OCI-LY7 (cell line): ENCODE measurements at regions not wholly inside any gene's neighbourhood (a gene's known extent, or its start where the extent isn't known, plus 50 kb on each side); places are given as distances from the start of the nearest gene placed in this dataset.

ENCODE experiments used
- BruUV-seq: library from RNA; stranded (reverse); fragments of 400-500 nt; replicated peaks from 2 replicates; lab custom pipeline; 2021; lab: Mats Ljungman, UMichigan
- CTCF ChIA-PET: fragments of 300-600 bp; sonication (Branson Sonifier 250); formaldehyde crosslinking; loops from one replicate; lab custom pipeline; 2022; ENCODE audit warnings: antibody characterized with exemption; ENCODE audit not compliant: unreplicated experiment; lab: Charles Lee
- POLR2A ChIA-PET: fragments of 300-600 bp; sonication (Branson Sonifier 250); formaldehyde crosslinking; loops from one replicate; lab custom pipeline; 2022; ENCODE audit warnings: antibody characterized with exemption; lab: Charles Lee
- DNase-seq: peaks from one replicate; pipeline ENCODE4 v3.0.0-alpha.2; 2015; ENCODE audit warnings: low spot score
- H2AFZ ChIP-seq: fragments of 200-600 bp; sonication (generic), shearing (Covaris generic); 2 replicates; pipeline ENCODE4 v1.6.1; 2014; ENCODE audit warnings: mild to moderate bottlenecking, antibody characterized with exemption, low read length, moderate library complexity
- H3K27ac ChIP-seq: fragments of 200-600 bp; sonication (generic); 2 replicates; pipeline ENCODE4 v1.5.1; 2014; ENCODE audit warnings: mixed run types, low read depth, mild to moderate bottlenecking, moderate library complexity, low read length, inconsistent platforms; ENCODE audit not compliant: poor library complexity, severe bottlenecking
- H3K36me3 ChIP-seq: fragments of 200-600 bp; sonication (generic); 2 replicates; pipeline ENCODE4 v1.6.1; 2014; ENCODE audit warnings: mild to moderate bottlenecking, antibody characterized with exemption, low read length, moderate library complexity, mixed read lengths; ENCODE audit not compliant: insufficient read depth
- H3K4me1 ChIP-seq: fragments of 200-600 bp; sonication (generic); 2 replicates; pipeline ENCODE4 v1.5.1; 2014; ENCODE audit warnings: mild to moderate bottlenecking, low read length; ENCODE audit not compliant: insufficient read depth, poor library complexity, severe bottlenecking
- H3K4me2 ChIP-seq: fragments of 200-600 bp; sonication (generic); 2 replicates; pipeline ENCODE4 v1.6.1; 2014; ENCODE audit warnings: mild to moderate bottlenecking, low read length
- H3K4me3 ChIP-seq: fragments of 200-600 bp; sonication (generic); 2 replicates; pipeline ENCODE4 v1.5.1; 2014; ENCODE audit warnings: mild to moderate bottlenecking, low read depth, low read length; ENCODE audit not compliant: poor library complexity, severe bottlenecking
- H3K79me2 ChIP-seq: fragments of 200-600 bp; sonication (generic); 2 replicates; pipeline ENCODE4 v1.6.1; 2016; ENCODE audit warnings: low read depth, mild to moderate bottlenecking, low read length, moderate library complexity, mixed read lengths; ENCODE audit not compliant: insufficient read depth
- H3K9me2 ChIP-seq: fragments of 200-600 bp; sonication (generic); 2 replicates; pipeline ENCODE4 v1.6.1; 2016; ENCODE audit warnings: mild to moderate bottlenecking, low read length, mixed read lengths; ENCODE audit not compliant: insufficient read depth
- H3K9me3 ChIP-seq: fragments of 200-600 bp; sonication (generic); 2 replicates; pipeline ENCODE4 v1.6.1; 2014; ENCODE audit warnings: mild to moderate bottlenecking, mixed run types, low read length, mixed read lengths
- H4K20me1 ChIP-seq: fragments of 200-600 bp; sonication (generic); 2 replicates; pipeline ENCODE4 v1.6.1; 2014; ENCODE audit warnings: mild to moderate bottlenecking, antibody characterized with exemption, low read length, moderate library complexity, mixed read lengths; ENCODE audit not compliant: insufficient read depth
- EZH2phosphoT487 ChIP-seq: fragments of 200-600 bp; sonication (generic); IDR thresholded peaks from 2 replicates; pipeline ENCODE4 v1.6.1; 2018; ENCODE audit warnings: low read depth, borderline replicate concordance, mild to moderate bottlenecking, mixed run types, antibody characterized with exemption, low read length, moderate library complexity, mixed read lengths
- intact Hi-C: fragments of 100-400 bp; cut with micrococcal nuclease; formaldehyde crosslinking; loops from one replicate; pipeline ENCODE4 v1.10.0; 2022; ENCODE audit not compliant: unreplicated experiment
- TF ChIP-seq, protein P1 (sequence below): fragments of 200-600 bp; sonication (generic); conservative IDR thresholded peaks from 2 replicates; pipeline ENCODE4 v1.5.1; 2014; ENCODE audit warnings: mild to moderate bottlenecking, antibody characterized with exemption, low read length, moderate library complexity, mixed read lengths

DNA sequence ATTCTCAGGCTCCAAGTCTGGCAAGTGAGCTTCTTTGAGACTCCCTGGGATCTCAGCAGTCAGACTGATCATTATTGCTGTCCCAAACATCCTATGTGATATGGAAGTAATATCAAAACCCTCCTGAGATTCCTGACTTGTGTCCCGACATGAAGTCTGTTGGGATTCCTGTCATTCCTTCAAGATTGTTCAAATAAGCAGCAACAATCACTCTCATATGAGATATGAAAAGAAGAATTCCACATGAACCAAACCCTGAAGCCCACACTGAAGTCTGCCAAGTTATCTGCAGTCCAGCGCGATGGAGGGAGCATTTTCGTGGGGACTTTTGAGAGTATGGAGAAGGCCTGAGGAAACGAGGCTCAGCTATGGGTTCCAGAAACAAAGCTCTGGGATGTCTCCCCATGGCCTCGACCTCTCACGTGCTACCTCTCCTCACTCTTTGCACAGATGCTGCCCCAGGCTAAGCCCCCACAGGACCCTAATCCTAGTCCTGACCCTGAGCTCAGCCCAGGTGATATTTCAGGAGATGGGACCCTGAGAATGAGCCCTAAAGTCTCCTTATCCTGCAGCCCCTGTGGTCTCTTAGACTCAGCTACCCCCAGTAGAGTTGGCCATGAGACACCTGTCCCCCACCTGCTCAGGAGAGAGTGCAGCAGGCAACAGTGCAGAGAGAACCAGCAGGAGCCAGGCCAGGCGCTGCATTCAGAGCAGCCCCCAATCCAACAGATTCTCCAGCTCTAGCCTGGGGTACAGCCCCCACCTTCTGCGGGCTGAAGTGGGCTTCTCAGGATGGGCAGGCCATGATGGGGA lies 100.2 kb downstream of the GGTLC2 start:
- no peaks in the 10 kb centered on the region for H3K79me2 ChIP-seq
- no peak for TF ChIP-seq EZH2phosphoT487
- TF ChIP-seq, protein P1, sequence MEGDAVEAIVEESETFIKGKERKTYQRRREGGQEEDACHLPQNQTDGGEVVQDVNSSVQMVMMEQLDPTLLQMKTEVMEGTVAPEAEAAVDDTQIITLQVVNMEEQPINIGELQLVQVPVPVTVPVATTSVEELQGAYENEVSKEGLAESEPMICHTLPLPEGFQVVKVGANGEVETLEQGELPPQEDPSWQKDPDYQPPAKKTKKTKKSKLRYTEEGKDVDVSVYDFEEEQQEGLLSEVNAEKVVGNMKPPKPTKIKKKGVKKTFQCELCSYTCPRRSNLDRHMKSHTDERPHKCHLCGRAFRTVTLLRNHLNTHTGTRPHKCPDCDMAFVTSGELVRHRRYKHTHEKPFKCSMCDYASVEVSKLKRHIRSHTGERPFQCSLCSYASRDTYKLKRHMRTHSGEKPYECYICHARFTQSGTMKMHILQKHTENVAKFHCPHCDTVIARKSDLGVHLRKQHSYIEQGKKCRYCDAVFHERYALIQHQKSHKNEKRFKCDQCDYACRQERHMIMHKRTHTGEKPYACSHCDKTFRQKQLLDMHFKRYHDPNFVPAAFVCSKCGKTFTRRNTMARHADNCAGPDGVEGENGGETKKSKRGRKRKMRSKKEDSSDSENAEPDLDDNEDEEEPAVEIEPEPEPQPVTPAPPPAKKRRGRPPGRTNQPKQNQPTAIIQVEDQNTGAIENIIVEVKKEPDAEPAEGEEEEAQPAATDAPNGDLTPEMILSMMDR: no peak
- H3K4me2 ChIP-seq: no peak overlapping the region
- POLR2A ChIA-PET: interaction anchor here (1.1 to 1.4 kb wide), 3 partner anchors 8 to 23 kb away, joined by 3 to 4 read pairs (median 3); no protein-coding TSS in a partner anchor
- BruUV-seq: no TSS peak
- no peak overlapping the region for H3K27ac ChIP-seq
- no peaks in the 10 kb centered on the region for H3K9me2 ChIP-seq
- DNase-seq: no peak
- intact Hi-C loops: loop anchor here (5.0 kb wide), 2 partner anchors 32 to 77 kb away; no protein-coding TSS in a partner anchor
- H3K4me1 ChIP-seq: peaks cover 32% of the 10 kb centered on the region
- H4K20me1 ChIP-seq: no peaks in the 10 kb centered on the region
- H3K9me3 ChIP-seq: no peaks in the 10 kb centered on the region
- H3K4me3 ChIP-seq: no peak overlapping the region
- no peaks in the 10 kb centered on the region for H3K36me3 ChIP-seq
- CTCF ChIA-PET: interaction anchor here (0.5 to 2.8 kb wide), 5 partner anchors 9 to 39 kb away, joined by 3 to 17 read pairs (median 8); no protein-coding TSS in a partner anchor
- no peak overlapping the region for H2AFZ ChIP-seq

DNA sequence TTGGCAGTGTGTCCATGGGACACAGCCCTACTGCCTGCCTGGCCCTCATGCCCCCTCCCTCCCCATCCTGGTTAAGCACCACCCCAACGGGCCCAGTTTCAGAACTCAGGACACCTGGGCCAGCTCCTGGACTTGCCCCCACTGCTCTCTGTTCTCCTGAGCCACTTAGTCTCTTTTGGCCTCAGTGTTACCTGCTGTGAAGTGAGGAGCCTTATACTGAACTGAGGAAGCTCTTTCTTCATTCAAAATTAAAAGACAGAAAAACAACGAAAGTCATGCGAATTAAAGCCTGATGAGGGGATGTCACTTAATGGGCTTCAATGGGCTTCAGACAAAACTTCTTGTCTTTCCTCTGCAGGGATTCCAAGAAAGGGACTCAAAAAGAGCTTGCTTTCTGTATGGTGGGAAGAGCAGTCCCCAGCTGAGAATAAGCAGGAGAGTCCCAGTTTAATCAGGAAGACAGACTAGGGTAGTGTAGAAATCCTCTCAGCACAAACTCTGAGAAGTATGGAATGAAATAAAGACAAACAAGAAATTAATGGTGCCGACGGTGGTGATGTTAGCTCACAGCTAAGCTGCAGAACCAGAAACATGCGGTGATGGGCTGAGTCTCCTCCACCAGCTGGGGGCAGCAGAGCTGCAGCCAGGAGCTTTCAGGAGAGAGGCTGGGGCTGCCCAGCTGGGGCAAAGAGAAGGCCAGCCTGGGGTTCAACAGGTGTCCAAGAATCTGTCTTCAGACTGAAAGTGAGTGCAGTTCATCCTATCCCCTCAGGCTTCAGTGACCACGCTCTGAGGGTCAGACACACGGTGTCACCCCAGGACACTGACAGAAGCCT lies 101.0 kb downstream of the GGTLC2 start:
- no peak overlapping the region for H3K27ac ChIP-seq
- no peaks in the 10 kb centered on the region for H3K36me3 ChIP-seq
- no peaks in the 10 kb centered on the region for H3K9me2 ChIP-seq
- no peaks in the 10 kb centered on the region for H4K20me1 ChIP-seq
- peak; percentile 76 for DNase-seq
- no peak overlapping the region for H2AFZ ChIP-seq
- no peaks in the 10 kb centered on the region for H3K79me2 ChIP-seq
- BruUV-seq: no TSS peak
- no peaks in the 10 kb centered on the region for H3K9me3 ChIP-seq
- H3K4me1 ChIP-seq: peaks cover 32% of the 10 kb centered on the region
- ChIA-PET POLR2A (interaction anchor here (1.0 to 1.4 kb wide), 4 partner anchors 9 to 25 kb away, joined by 3 to 4 read pairs (median 3); no protein-coding TSS in a partner anchor), CTCF (interaction anchor here (0.5 to 2.8 kb wide), 13 partner anchors 8 to 365 kb away, joined by 3 to 18 read pairs (median 4); no protein-coding TSS in a partner anchor)
- H3K4me2 ChIP-seq: peak overlapping the region; percentile 75; the same call in 1 of the 2 replicates
- H3K4me3 ChIP-seq: no peak overlapping the region
- intact Hi-C loops: loop anchor here (5.0 kb wide), 2 partner anchors 33 to 78 kb away; no protein-coding TSS in a partner anchor
- TF ChIP-seq, protein P1: peak; percentile 97
- no peak for TF ChIP-seq EZH2phosphoT487
